Stomach smooth muscle (tissue), 2 donors: ENCODE measurements at regions not wholly inside any gene's neighbourhood (a gene's known extent, or its start where the extent isn't known, plus 50 kb on each side); places are given as distances from the start of the nearest gene placed in this dataset.

Experiments
- H3K27ac ChIP-seq: one replicate; pipeline ENCODE4 v1.7.0; 2013; ENCODE audit warnings: mild to moderate bottlenecking, low read length, inconsistent platforms
- H3K27me3 ChIP-seq, 2 donors: one replicate each; pipeline ENCODE4 v1.7.0; 2013; ENCODE audit warnings: low read length in 2 of 2; ENCODE audit not compliant: insufficient read depth in 2 of 2, control insufficient read depth in 1 of 2
- H3K36me3 ChIP-seq, 2 donors: one replicate each; pipeline ENCODE4 v1.7.0; 2013; ENCODE audit warnings: low read length in 2 of 2; ENCODE audit not compliant: control insufficient read depth in 2 of 2, insufficient read depth in 2 of 2
- H3K4me1 ChIP-seq: one replicate; pipeline ENCODE4 v1.7.0; 2013; ENCODE audit warnings: low read length; ENCODE audit not compliant: control insufficient read depth, insufficient read depth
- H3K4me3 ChIP-seq, 2 donors: one replicate each; pipeline ENCODE4 v1.7.0; 2013; ENCODE audit warnings: low read length in 2 of 2
- H3K9ac ChIP-seq, 2 donors: one replicate each; pipeline ENCODE4 v1.7.0; 2013; ENCODE audit warnings: low read length in 2 of 2, mild to moderate bottlenecking in 1 of 2
- H3K9me3 ChIP-seq, 2 donors: one replicate each; pipeline ENCODE4 v1.7.0; 2013; ENCODE audit warnings: low read length in 2 of 2; ENCODE audit not compliant: control insufficient read depth in 2 of 2
- donor health status: healthy.
- donor health status: Pancreatic carcinoma.

GRCh38 chr14:97873291-97873690, 1076.1 kb downstream of the VRK1 start:
- no peak overlapping the region for H3K27ac ChIP-seq
- H3K9ac ChIP-seq, result no peak overlapping the region
- H3K4me3 ChIP-seq, result no peak overlapping the region
- peaks cover 2% of the 10 kb centered on the region for H3K4me1 ChIP-seq
- no peaks in the 10 kb centered on the region for H3K9me3 ChIP-seq
- H3K36me3 ChIP-seq, result no peaks in the 10 kb centered on the region
- H3K27me3 ChIP-seq, result peaks cover 0 to 2% of the 10 kb centered on the region in 2 donors

GRCh38 chr14:97874394-97874793, 1077.2 kb downstream of the VRK1 start:
- Histone ChIP-seq H3K27me3 (no peaks in the 10 kb centered on the region), H3K9ac (no peak overlapping the region), H3K9me3 (no peaks in the 10 kb centered on the region), H3K36me3 (no peaks in the 10 kb centered on the region), H3K4me3 (no peak overlapping the region), H3K4me1 (peaks cover 8% of the 10 kb centered on the region), H3K27ac (no peak overlapping the region)

- H3K4me1 ChIP-seq, result peaks cover 8% of the 10 kb centered on the region
- no peak overlapping the region for H3K4me3 ChIP-seq
- no peaks in the 10 kb centered on the region for H3K9me3 ChIP-seq
- no peak overlapping the region for H3K9ac ChIP-seq
- no peaks in the 10 kb centered on the region for H3K27me3 ChIP-seq
- no peaks in the 10 kb centered on the region for H3K36me3 ChIP-seq
- H3K27ac ChIP-seq, result no peak overlapping the region
These were observed 1081.0 kb downstream of the VRK1 start for GRCh38 chr14:97878206-97878605.

GRCh38 chr14:97878727-97879126, 1081.5 kb downstream of the VRK1 start:
- Histone ChIP-seq H3K4me1 (peaks cover 8% of the 10 kb centered on the region), H3K4me3 (no peak overlapping the region), H3K36me3 (no peaks in the 10 kb centered on the region), H3K27me3 (no peaks in the 10 kb centered on the region), H3K9ac (no peak overlapping the region), H3K9me3 (no peaks in the 10 kb centered on the region), H3K27ac (no peak overlapping the region)

GRCh38 chr14:97887690-97888089, 1090.5 kb downstream of the VRK1 start:
- peaks cover 7% of the 10 kb centered on the region for H3K4me1 ChIP-seq
- H3K4me3 ChIP-seq, result no peak overlapping the region
- H3K36me3 ChIP-seq, result no peaks in the 10 kb centered on the region
- H3K9ac ChIP-seq, result no peak overlapping the region
- H3K27me3 ChIP-seq, result no peaks in the 10 kb centered on the region
- H3K27ac ChIP-seq, result no peak overlapping the region
- H3K9me3 ChIP-seq, result no peaks in the 10 kb centered on the region

- Histone ChIP-seq H3K9ac (no peak overlapping the region), H3K36me3 (no peaks in the 10 kb centered on the region), H3K27me3 (no peaks in the 10 kb centered on the region), H3K4me3 (no peak overlapping the region), H3K27ac (no peak overlapping the region), H3K9me3 (no peaks in the 10 kb centered on the region), H3K4me1 (peaks cover 7% of the 10 kb centered on the region)
These were observed 1091.1 kb downstream of the VRK1 start for GRCh38 chr14:97888331-97888730.

- Histone ChIP-seq H3K9ac (no peak overlapping the region), H3K9me3 (no peaks in the 10 kb centered on the region), H3K4me3 (no peak overlapping the region)
These were observed 1094.3 kb downstream of the VRK1 start for GRCh38 chr14:97891515-97891914.

GRCh38 chr14:97894552-97894951, 1097.4 kb downstream of the VRK1 start:
- peaks cover 7% of the 10 kb centered on the region for H3K4me1 ChIP-seq
- H3K4me3 ChIP-seq, result no peak overlapping the region
- H3K27me3 ChIP-seq, result no peaks in the 10 kb centered on the region

More at GRCh38 chr14:97891515-97891914, 1094.3 kb downstream of the VRK1 start:
- Histone ChIP-seq H3K4me1 (peaks cover 7% of the 10 kb centered on the region), H3K27ac (no peak overlapping the region), H3K36me3 (no peaks in the 10 kb centered on the region), H3K27me3 (no peaks in the 10 kb centered on the region)

GRCh38 chr14:97900196-97900854, 1103.1 kb downstream of the VRK1 start:
- no peaks in the 10 kb centered on the region for H3K27me3 ChIP-seq
- H3K4me3 ChIP-seq, result no peak overlapping the region
- H3K4me1 ChIP-seq, result no peaks in the 10 kb centered on the region
- no peaks in the 10 kb centered on the region for H3K36me3 ChIP-seq
- no peaks in the 10 kb centered on the region for H3K9me3 ChIP-seq
- H3K9ac ChIP-seq, result no peak overlapping the region
- no peak overlapping the region for H3K27ac ChIP-seq

More at GRCh38 chr14:97894552-97894951, 1097.4 kb downstream of the VRK1 start:
- no peaks in the 10 kb centered on the region for H3K9me3 ChIP-seq
- no peak overlapping the region for H3K27ac ChIP-seq
- H3K9ac ChIP-seq, result no peak overlapping the region
- no peaks in the 10 kb centered on the region for H3K36me3 ChIP-seq

GRCh38 chr14:97902630-97903029, 1105.4 kb downstream of the VRK1 start:
- Histone ChIP-seq H3K27me3 (no peaks in the 10 kb centered on the region), H3K27ac (no peak overlapping the region), H3K36me3 (no peaks in the 10 kb centered on the region), H3K4me3 (no peak overlapping the region), H3K4me1 (no peaks in the 10 kb centered on the region), H3K9me3 (no peaks in the 10 kb centered on the region), H3K9ac (no peak overlapping the region)

GRCh38 chr14:97903821-97904220, 1106.6 kb downstream of the VRK1 start:
- Histone ChIP-seq H3K4me3 (no peak overlapping the region), H3K27me3 (no peaks in the 10 kb centered on the region), H3K9me3 (peaks cover 4 to 8% of the 10 kb centered on the region in 2 donors), H3K9ac (no peak overlapping the region), H3K36me3 (no peaks in the 10 kb centered on the region), H3K27ac (no peak overlapping the region), H3K4me1 (no peaks in the 10 kb centered on the region)
